ENCODE measurements at regions not wholly inside any gene's neighbourhood (a gene's known extent, or its start where the extent isn't known, plus 50 kb on each side); places are given as distances from the start of the nearest gene placed in this dataset.
"Not testable (repeated sequence)": the region's sequence is repeated elsewhere in the genome, so short reads cannot be mapped to it uniquely, and the experiment has no call there.

DNA sequence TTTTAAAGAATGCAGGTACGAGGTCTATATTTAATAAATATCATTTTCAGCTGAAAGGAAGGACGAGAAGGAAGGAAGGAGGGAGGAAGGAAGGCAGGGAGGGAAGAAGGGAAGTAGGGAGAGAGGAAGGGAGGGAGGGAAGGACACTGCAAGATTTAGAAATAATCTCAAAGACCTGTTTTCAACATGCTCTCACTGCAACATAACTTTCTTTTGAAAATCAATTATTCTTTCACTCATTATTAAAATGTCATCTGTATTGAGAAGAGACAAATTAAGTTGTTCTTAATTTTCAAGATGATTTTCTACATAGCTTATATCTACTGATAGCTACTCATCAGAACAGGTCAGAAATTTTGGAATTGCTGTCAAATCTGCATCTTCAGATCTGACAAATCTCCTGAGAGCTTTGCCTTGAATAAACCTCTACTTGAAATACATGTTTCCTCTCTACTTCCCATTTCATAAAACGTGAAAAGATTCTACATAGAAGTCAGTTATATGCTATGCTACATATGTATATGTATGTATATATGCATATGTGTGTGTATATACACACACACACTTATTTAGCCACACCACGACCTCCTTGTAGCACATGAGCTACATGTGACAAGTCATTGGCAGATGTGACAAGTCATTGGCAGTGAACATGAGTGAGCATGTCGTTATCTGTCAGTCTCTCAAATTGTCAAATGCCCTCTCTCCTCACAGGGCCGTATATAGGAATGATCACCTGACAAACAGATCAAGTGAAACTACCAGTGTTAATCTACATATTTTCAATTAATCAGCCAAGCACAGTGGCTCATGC, 241.6 kb downstream of the LY86 start:
- no peak overlapping the region for H2AFZ ChIP-seq (ENCODE audit: low read length)
- no peak overlapping the region for H3K18ac ChIP-seq (ENCODE audit: insufficient read length, low read depth, low read length)
- Mint-ChIP-seq H3K4me1 (peaks cover 10 to 16% of the 10 kb centered on the region in 2 experiments), H3K27ac (no peak overlapping the region), H3K9me3 (no peaks in the 10 kb centered on the region), H3K4me3 (no peak overlapping the region), H3K27me3 (ENCODE audit: low read depth) (peaks cover 5% of the 10 kb centered on the region), H3K36me3 (ENCODE audit: insufficient read depth in 1 of 3, low read depth in 3 of 3) (no peaks in the 10 kb centered on the region)
- H3K4me1 ChIP-seq (ENCODE audit: insufficient read depth, low read length): peaks cover 4% of the 10 kb centered on the region; the same call in 1 of the 2 replicates
- H2BK20ac ChIP-seq (ENCODE audit: low read depth, low read length, poor library complexity, severe bottlenecking): no peak overlapping the region
- H3K56ac ChIP-seq (ENCODE audit: insufficient read length, low read depth, low read length): no peak overlapping the region
- no peaks in the 10 kb centered on the region for H3K79me2 ChIP-seq (ENCODE audit: insufficient read depth, low read length)
- no peak overlapping the region for H4K91ac ChIP-seq (ENCODE audit: insufficient read length, low read depth, low read length)
- no peaks in the 10 kb centered on the region for H3K27me3 ChIP-seq (ENCODE audit: insufficient read depth, low read length)
- H3K79me1 ChIP-seq (ENCODE audit: insufficient read depth, low read depth, low read length, poor library complexity, severe bottlenecking): no peaks in the 10 kb centered on the region
- no peak overlapping the region for H3K27ac ChIP-seq (ENCODE audit: insufficient read length, low read depth, low read length)
- no peaks in the 10 kb centered on the region for H3K9me3 ChIP-seq (ENCODE audit: control insufficient read depth, low read depth, low read length)
- no peak overlapping the region for H3K4me2 ChIP-seq (ENCODE audit: insufficient read depth, insufficient read length, low read length)
- H4K5ac ChIP-seq (ENCODE audit: insufficient read length, low read depth, low read length): no peak overlapping the region
- no peak overlapping the region for H4K8ac ChIP-seq (replicated peaks; ENCODE audit: insufficient read length, low read depth, low read length)
- H2BK5ac ChIP-seq (ENCODE audit: insufficient read length, low read length): no peak overlapping the region
- TF ChIP-seq, protein P1, sequence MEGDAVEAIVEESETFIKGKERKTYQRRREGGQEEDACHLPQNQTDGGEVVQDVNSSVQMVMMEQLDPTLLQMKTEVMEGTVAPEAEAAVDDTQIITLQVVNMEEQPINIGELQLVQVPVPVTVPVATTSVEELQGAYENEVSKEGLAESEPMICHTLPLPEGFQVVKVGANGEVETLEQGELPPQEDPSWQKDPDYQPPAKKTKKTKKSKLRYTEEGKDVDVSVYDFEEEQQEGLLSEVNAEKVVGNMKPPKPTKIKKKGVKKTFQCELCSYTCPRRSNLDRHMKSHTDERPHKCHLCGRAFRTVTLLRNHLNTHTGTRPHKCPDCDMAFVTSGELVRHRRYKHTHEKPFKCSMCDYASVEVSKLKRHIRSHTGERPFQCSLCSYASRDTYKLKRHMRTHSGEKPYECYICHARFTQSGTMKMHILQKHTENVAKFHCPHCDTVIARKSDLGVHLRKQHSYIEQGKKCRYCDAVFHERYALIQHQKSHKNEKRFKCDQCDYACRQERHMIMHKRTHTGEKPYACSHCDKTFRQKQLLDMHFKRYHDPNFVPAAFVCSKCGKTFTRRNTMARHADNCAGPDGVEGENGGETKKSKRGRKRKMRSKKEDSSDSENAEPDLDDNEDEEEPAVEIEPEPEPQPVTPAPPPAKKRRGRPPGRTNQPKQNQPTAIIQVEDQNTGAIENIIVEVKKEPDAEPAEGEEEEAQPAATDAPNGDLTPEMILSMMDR (conservative IDR thresholded peaks at IDR 0.05): no peak
- H3T11ph ChIP-seq (ENCODE audit: low read length): no peak overlapping the region
- H2BK120ac ChIP-seq (ENCODE audit: low read depth, low read length, poor library complexity, severe bottlenecking): no peak overlapping the region
- no peak overlapping the region for H3K4ac ChIP-seq (ENCODE audit: low read depth, low read length)
- H2AK5ac ChIP-seq (ENCODE audit: insufficient read length, low read length): no peak overlapping the region
- no peak overlapping the region for H3K9ac ChIP-seq (ENCODE audit: extremely low read depth, insufficient read length, low read length)
- no peak for DNase-seq
- no peak overlapping the region for H3K14ac ChIP-seq (ENCODE audit: insufficient read depth, low read length)
- no peak overlapping the region for H2BK15ac ChIP-seq (ENCODE audit: low read depth, low read length)
- H3K23me2 ChIP-seq (ENCODE audit: insufficient read length, low read depth, low read length, poor library complexity, severe bottlenecking): no peaks in the 10 kb centered on the region
- no CpG with 5 or more reads among the region's 6 CpGs for WGBS (ENCODE audit: extremely low coverage, insufficient read length, low lambda C conversion rate)
- H2BK12ac ChIP-seq (ENCODE audit: insufficient read length, low read depth, low read length): no peak overlapping the region
- no peak overlapping the region for H3K23ac ChIP-seq (ENCODE audit: insufficient read length, low read depth, low read length)
- H4K20me1 ChIP-seq (ENCODE audit: control insufficient read depth, insufficient read depth, insufficient read length): no peaks in the 10 kb centered on the region

DNA sequence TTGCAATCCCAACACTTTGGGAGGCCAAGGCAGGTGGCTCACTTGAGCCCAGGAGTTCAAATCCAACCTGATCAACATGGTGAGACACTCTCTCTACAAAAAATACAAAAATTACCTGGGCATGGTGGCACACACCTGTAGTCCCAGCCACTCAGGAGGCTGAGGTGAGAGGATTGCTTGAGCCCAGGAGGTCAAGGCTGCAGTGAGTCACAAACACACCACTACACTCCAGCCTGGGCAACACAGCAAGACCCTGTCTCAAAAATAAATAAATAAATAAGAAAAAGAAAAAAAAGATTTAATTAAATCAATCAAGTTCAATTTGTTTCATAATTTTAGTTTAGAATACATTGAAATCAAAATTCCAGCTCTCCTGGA, 242.2 kb downstream of the LY86 start:
- H3K36me3 Mint-ChIP-seq (ENCODE audit: insufficient read depth in 1 of 3, low read depth in 3 of 3): not testable (repeated sequence)

More for the DNA sequence above, 242.2 kb downstream of the LY86 start:
- H3K27me3 ChIP-seq (ENCODE audit: insufficient read depth, low read length); H3K27me3 Mint-ChIP-seq (ENCODE audit: low read depth); H4K5ac ChIP-seq (ENCODE audit: insufficient read length, low read depth, low read length); H3K79me2 ChIP-seq (ENCODE audit: insufficient read depth, low read length); H2BK12ac ChIP-seq (ENCODE audit: insufficient read length, low read depth, low read length); H3K56ac ChIP-seq (ENCODE audit: insufficient read length, low read depth, low read length); H2BK120ac ChIP-seq (ENCODE audit: low read depth, low read length, poor library complexity, severe bottlenecking); H3K27ac Mint-ChIP-seq; H4K91ac ChIP-seq (ENCODE audit: insufficient read length, low read depth, low read length); H4K20me1 ChIP-seq (ENCODE audit: control insufficient read depth, insufficient read depth, insufficient read length); H2AFZ ChIP-seq (ENCODE audit: low read length); H3K4me3 Mint-ChIP-seq; H3K4ac ChIP-seq (ENCODE audit: low read depth, low read length); H3K9ac ChIP-seq (ENCODE audit: extremely low read depth, insufficient read length, low read length); DNase-seq; H3K4me2 ChIP-seq (ENCODE audit: insufficient read depth, insufficient read length, low read length); H2BK20ac ChIP-seq (ENCODE audit: low read depth, low read length, poor library complexity, severe bottlenecking); H3K14ac ChIP-seq (ENCODE audit: insufficient read depth, low read length); H2AK5ac ChIP-seq (ENCODE audit: insufficient read length, low read length); H3K23me2 ChIP-seq (ENCODE audit: insufficient read length, low read depth, low read length, poor library complexity, severe bottlenecking); H3K4me1 ChIP-seq (ENCODE audit: insufficient read depth, low read length); H3K18ac ChIP-seq (ENCODE audit: insufficient read length, low read depth, low read length); H3K9me3 Mint-ChIP-seq; H3T11ph ChIP-seq (ENCODE audit: low read length); H4K8ac ChIP-seq (replicated peaks; ENCODE audit: insufficient read length, low read depth, low read length); H2BK15ac ChIP-seq (ENCODE audit: low read depth, low read length); H2BK5ac ChIP-seq (ENCODE audit: insufficient read length, low read length); H3K9me3 ChIP-seq (ENCODE audit: control insufficient read depth, low read depth, low read length); H3K23ac ChIP-seq (ENCODE audit: insufficient read length, low read depth, low read length); H3K79me1 ChIP-seq (ENCODE audit: insufficient read depth, low read depth, low read length, poor library complexity, severe bottlenecking); H3K27ac ChIP-seq (ENCODE audit: insufficient read length, low read depth, low read length): not testable (repeated sequence)
- H3K4me1 Mint-ChIP-seq: peaks cover 4 to 10% of the 10 kb centered on the region in 2 experiments
